CD14-positive monocyte (primary cell): ENCODE measurements at regions not wholly inside any gene's neighbourhood (a gene's known extent, or its start where the extent isn't known, plus 50 kb on each side); places are given as distances from the start of the nearest gene placed in this dataset.

ENCODE experiments used
- DNase-seq, 3 donors: peaks; one replicate each; pipeline ENCODE4 v3.0.0-alpha.2; 2011 to 2022
- H2AFZ ChIP-seq: 2 replicates; pipeline ENCODE4 v1.6.0; 2012; ENCODE audit warnings: mild to moderate bottlenecking, low read depth, low read length, inconsistent platforms; ENCODE audit not compliant: insufficient read depth, poor library complexity, severe bottlenecking
- H3K27ac ChIP-seq, 2 donors: 1 replicate in 1 of 2; 2 replicates in 1 of 2; pipeline ENCODE4 v1.5.1; 2012 to 2013; ENCODE audit warnings: low read length in 2 of 2, control low read depth in 1 of 2, inconsistent platforms in 1 of 2, low read depth in 1 of 2, mild to moderate bottlenecking in 1 of 2
- H3K27me3 ChIP-seq, 2 donors: one replicate each; pipeline versions ENCODE4 v1.6.0 to v1.6.1; 2011 to 2013; ENCODE audit warnings: low read length in 2 of 2; ENCODE audit not compliant: control insufficient read depth in 2 of 2, insufficient read depth in 2 of 2
- H3K36me3 ChIP-seq, 2 donors: replicated peaks in 1 of 2; 1 replicate in 1 of 2; 2 replicates in 1 of 2; pipeline versions ENCODE4 v1.5.1 to v1.6.1; 2012 to 2013; ENCODE audit warnings: low read length in 2 of 2, control low read depth in 1 of 2, inconsistent platforms in 1 of 2, mild to moderate bottlenecking in 1 of 2; ENCODE audit not compliant: insufficient read depth in 2 of 2, control insufficient read depth in 1 of 2
- H3K4me1 ChIP-seq, 2 donors: 1 replicate in 1 of 2; 2 replicates in 1 of 2; pipeline versions ENCODE4 v1.5.1 to v1.6.1; 2012 to 2013; ENCODE audit warnings: low read length in 2 of 2, control low read depth in 1 of 2, inconsistent platforms in 1 of 2, mild to moderate bottlenecking in 1 of 2, moderate library complexity in 1 of 2; ENCODE audit not compliant: insufficient read depth in 2 of 2, control insufficient read depth in 1 of 2
- H3K4me2 ChIP-seq: replicated peaks from 2 replicates; pipeline ENCODE3; 2012; ENCODE audit warnings: low read length, moderate library complexity, mild to moderate bottlenecking; ENCODE audit not compliant: poor library complexity, severe bottlenecking; ENCODE audit errors: extremely low read depth
- H3K4me3 ChIP-seq, 3 experiments: fragments of 200-600 bp in 1 of 3; sonication (generic) in 1 of 3; replicated peaks in 1 of 3; 1 replicate in 2 of 3; 2 replicates in 1 of 3; pipeline ENCODE4 v1.5.1; 2011 to 2013; ENCODE audit warnings: low read length in 3 of 3, mild to moderate bottlenecking in 3 of 3, control low read depth in 2 of 3, low read depth in 2 of 3, inconsistent platforms in 1 of 3, moderate library complexity in 1 of 3
- H3K79me2 ChIP-seq: 2 replicates; pipeline ENCODE4 v1.6.0; 2012; ENCODE audit warnings: mild to moderate bottlenecking, control low read depth, inconsistent platforms, low read length, moderate library complexity; ENCODE audit not compliant: insufficient read depth
- H3K9ac ChIP-seq: 2 replicates; pipeline ENCODE4 v1.6.0; 2017; ENCODE audit warnings: low read length, mild to moderate bottlenecking; ENCODE audit not compliant: insufficient read depth, poor library complexity, severe bottlenecking
- H3K9me3 ChIP-seq, 2 donors: replicated peaks in 1 of 2; 1 replicate in 1 of 2; 2 replicates in 1 of 2; pipeline versions ENCODE4 v1.5.1 to v1.6.1; 2012 to 2013; ENCODE audit warnings: low read length in 2 of 2, control low read depth in 1 of 2; ENCODE audit not compliant: control insufficient read depth in 1 of 2, insufficient read depth in 1 of 2
- H4K20me1 ChIP-seq: 2 replicates; pipeline ENCODE4 v1.6.0; 2012; ENCODE audit warnings: mild to moderate bottlenecking, low read length, control low read depth, moderate library complexity; ENCODE audit not compliant: insufficient read depth
- H3K27ac Mint-ChIP-seq, 7 donors: one replicate each; pipeline ENCODE4 v1.8.0; 2020; ENCODE audit warnings: mild to moderate bottlenecking in 7 of 7, mixed read lengths in 7 of 7, moderate library complexity in 6 of 7, inconsistent platforms in 2 of 7
- H3K27me3 Mint-ChIP-seq, 3 donors: one replicate each; pipeline ENCODE4 v1.8.0; 2021 to 2022; ENCODE audit warnings: low read depth in 3 of 3, mild to moderate bottlenecking in 3 of 3, mixed read lengths in 3 of 3, moderate library complexity in 3 of 3, inconsistent platforms in 1 of 3
- H3K36me3 Mint-ChIP-seq, 2 donors: one replicate each; pipeline ENCODE4 v1.8.0; 2020; ENCODE audit warnings: mixed read lengths in 2 of 2, inconsistent platforms in 1 of 2, mild to moderate bottlenecking in 1 of 2
- H3K4me1 Mint-ChIP-seq: one replicate; pipeline ENCODE4 v1.8.0; 2020; ENCODE audit warnings: mild to moderate bottlenecking, mixed read lengths
- H3K4me3 Mint-ChIP-seq, 2 donors: one replicate each; pipeline ENCODE4 v1.8.0; 2020; ENCODE audit warnings: mild to moderate bottlenecking in 2 of 2, mixed read lengths in 2 of 2, moderate library complexity in 1 of 2
- H3K9me3 Mint-ChIP-seq, 7 donors: one replicate each; pipeline ENCODE4 v1.8.0; 2020 to 2022; ENCODE audit warnings: mixed read lengths in 7 of 7, mild to moderate bottlenecking in 6 of 7, moderate library complexity in 6 of 7, inconsistent platforms in 2 of 7
- WGBS: methylation state at CpG from one replicate; pipeline ENCODE4 v1.1.5; 2013; ENCODE audit warnings: missing lambda C conversion rate; ENCODE audit not compliant: insufficient coverage; 5-methylcytosine and 5-hydroxymethylcytosine counted together
- intact Hi-C, 2 donors: fragments of 100-400 bp; cut with micrococcal nuclease; formaldehyde crosslinking; loops; one replicate each; pipeline versions ENCODE4 v1.15.0 to v1.15.1; 2023
- TF ChIP-seq, protein P1 (sequence below): fragments of 200-600 bp; IDR thresholded peaks from one replicate; pipeline ENCODE4 v1.8.0; 2022; ENCODE audit warnings: antibody characterized with exemption, mild to moderate bottlenecking

DNA sequence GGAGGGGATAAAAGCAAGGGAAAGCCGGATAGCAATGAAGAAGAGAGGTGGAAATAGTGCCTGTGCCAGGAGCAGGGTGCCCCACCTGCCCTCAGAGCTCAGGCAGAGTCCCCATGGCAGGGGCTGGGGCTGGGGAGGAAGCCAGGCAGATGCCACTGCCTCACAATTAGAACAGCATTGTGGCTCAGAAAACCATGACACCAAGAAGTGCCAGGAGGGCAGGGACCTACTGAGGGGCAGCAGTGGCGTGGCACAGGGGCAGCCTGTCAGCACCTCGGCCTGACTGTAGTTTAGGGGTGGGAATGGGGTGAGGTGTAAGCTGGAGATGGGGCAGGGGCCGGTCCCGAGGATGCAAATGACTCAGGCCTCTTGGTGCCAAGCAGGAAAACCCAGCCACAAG lies 532.1 kb upstream of the B3GAT1 start:
- H3K4me3 Mint-ChIP-seq: no peak overlapping the region
- H3K27ac Mint-ChIP-seq: no peak overlapping the region
- H3K79me2 ChIP-seq: no peaks in the 10 kb centered on the region
- intact Hi-C loops: no loop called here
- no peak for DNase-seq
- 83% methylated on average over 1 of the region's 5 CpGs for WGBS
- peaks cover 2 to 13% (median 5%) of the 10 kb centered on the region in 3 donors for H3K27me3 Mint-ChIP-seq
- H3K27ac ChIP-seq: no peak overlapping the region
- no peaks in the 10 kb centered on the region for H3K9me3 Mint-ChIP-seq
- TF ChIP-seq, protein P1, sequence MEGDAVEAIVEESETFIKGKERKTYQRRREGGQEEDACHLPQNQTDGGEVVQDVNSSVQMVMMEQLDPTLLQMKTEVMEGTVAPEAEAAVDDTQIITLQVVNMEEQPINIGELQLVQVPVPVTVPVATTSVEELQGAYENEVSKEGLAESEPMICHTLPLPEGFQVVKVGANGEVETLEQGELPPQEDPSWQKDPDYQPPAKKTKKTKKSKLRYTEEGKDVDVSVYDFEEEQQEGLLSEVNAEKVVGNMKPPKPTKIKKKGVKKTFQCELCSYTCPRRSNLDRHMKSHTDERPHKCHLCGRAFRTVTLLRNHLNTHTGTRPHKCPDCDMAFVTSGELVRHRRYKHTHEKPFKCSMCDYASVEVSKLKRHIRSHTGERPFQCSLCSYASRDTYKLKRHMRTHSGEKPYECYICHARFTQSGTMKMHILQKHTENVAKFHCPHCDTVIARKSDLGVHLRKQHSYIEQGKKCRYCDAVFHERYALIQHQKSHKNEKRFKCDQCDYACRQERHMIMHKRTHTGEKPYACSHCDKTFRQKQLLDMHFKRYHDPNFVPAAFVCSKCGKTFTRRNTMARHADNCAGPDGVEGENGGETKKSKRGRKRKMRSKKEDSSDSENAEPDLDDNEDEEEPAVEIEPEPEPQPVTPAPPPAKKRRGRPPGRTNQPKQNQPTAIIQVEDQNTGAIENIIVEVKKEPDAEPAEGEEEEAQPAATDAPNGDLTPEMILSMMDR: no peak
- no peak overlapping the region for H2AFZ ChIP-seq
- no peaks in the 10 kb centered on the region for H3K27me3 ChIP-seq
- no peaks in the 10 kb centered on the region for H4K20me1 ChIP-seq
- no peak overlapping the region for H3K4me2 ChIP-seq
- no peaks in the 10 kb centered on the region for H3K36me3 Mint-ChIP-seq
- H3K4me3 ChIP-seq: no peak overlapping the region
- no peaks in the 10 kb centered on the region for H3K4me1 ChIP-seq
- H3K36me3 ChIP-seq: no peaks in the 10 kb centered on the region
- no peaks in the 10 kb centered on the region for H3K9me3 ChIP-seq
- no peak overlapping the region for H3K9ac ChIP-seq
- H3K4me1 Mint-ChIP-seq: no peaks in the 10 kb centered on the region

DNA sequence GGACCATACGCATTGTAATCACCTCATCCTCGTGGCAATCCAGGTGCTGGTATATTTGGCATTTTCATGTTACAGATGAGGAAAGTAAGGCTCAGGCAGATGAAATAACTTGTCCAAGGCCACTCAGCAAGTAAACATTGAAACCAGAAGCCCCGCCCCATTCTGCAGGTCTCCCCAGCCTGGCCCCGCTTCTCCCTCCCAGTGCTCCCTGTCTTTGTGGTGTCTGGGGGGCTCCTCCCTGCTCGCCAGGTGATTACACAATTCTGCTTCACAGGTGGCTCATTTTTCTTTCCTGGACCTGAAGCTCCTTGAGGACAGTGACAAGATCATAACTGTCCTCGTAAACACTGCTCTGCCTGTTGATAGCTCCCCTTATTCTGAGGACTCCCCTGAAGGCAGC lies 531.5 kb upstream of the B3GAT1 start:
- no peaks in the 10 kb centered on the region for H3K27me3 ChIP-seq
- H3K9me3 Mint-ChIP-seq: no peaks in the 10 kb centered on the region
- no peak overlapping the region for H3K4me3 Mint-ChIP-seq
- no peaks in the 10 kb centered on the region for H3K79me2 ChIP-seq
- no peaks in the 10 kb centered on the region for H3K36me3 ChIP-seq
- no peak for DNase-seq
- no peaks in the 10 kb centered on the region for H4K20me1 ChIP-seq
- no peaks in the 10 kb centered on the region for H3K4me1 Mint-ChIP-seq
- peaks cover 2 to 13% (median 5%) of the 10 kb centered on the region in 3 donors for H3K27me3 Mint-ChIP-seq
- H3K4me2 ChIP-seq: no peak overlapping the region
- WGBS: 81% methylated on average over 4 of the region's 6 CpGs
- H3K36me3 Mint-ChIP-seq: no peaks in the 10 kb centered on the region
- no peak overlapping the region for H3K27ac Mint-ChIP-seq
- H3K4me1 ChIP-seq: no peaks in the 10 kb centered on the region
- TF ChIP-seq, protein P1: no peak
- intact Hi-C loops: no loop called here
- no peak overlapping the region for H2AFZ ChIP-seq
- no peak overlapping the region for H3K9ac ChIP-seq
- H3K27ac ChIP-seq: no peak overlapping the region
- H3K9me3 ChIP-seq: no peaks in the 10 kb centered on the region
- no peak overlapping the region for H3K4me3 ChIP-seq
